ENCODE measurements at regions not wholly inside any gene's neighbourhood (a gene's known extent, or its start where the extent isn't known, plus 50 kb on each side); places are given as distances from the start of the nearest gene placed in this dataset.
A peak's percentile ranks its signal among the peaks of the same experiment; 100 is the strongest.

DNA sequence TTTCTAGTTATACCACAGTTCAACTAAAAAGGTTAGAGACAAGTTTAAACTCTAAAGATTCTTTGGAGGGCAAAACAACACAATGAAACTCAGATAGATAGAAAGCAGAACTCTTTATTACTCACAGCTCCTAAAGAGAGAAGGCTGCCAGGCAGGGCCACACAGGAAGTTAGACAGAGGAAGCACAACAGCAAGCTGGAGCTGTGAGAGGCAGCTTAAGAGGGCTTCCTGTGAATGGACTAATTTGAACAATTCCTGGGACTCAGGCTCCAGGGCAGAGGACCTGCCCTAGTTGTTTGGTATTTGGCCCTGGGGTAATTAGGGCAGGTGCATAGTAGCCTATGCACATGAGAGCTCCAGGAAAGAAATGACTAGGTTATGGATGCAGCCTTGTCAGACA is 803.6 kb downstream of the DIAPH3 start:
- Histone ChIP-seq H4K12ac (ENCODE audit: low read depth, low read length) (no peak overlapping the region), H3K27ac (ENCODE audit: low read depth, low read length) (no peak overlapping the region)
- peak; percentile 41 to 73 for DNase-seq

DNA sequence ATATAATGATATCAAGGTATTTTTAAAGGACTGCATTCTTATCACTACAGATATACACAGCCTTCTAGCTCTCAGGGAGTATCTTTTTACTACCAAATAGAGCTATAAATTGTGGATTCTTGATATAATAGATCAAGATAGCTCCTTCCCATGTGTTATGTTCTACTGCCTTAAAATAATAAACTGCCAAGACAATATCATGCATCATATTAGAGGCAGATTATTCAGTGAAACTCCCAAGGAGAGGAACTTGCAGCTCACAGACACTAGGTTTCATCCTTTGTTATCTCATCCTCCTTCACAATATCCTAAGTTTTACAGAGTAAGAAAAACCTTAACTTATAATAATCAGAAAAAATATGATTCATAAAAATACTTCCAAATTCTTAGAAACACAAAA is 802.8 kb downstream of the DIAPH3 start:
- Histone ChIP-seq H3K9ac (ENCODE audit: low read length) (no peak overlapping the region), H3K23ac (ENCODE audit: low read length) (no peak overlapping the region), H3K18ac (ENCODE audit: low read length) (no peak overlapping the region), H3K27me3 (ENCODE audit: insufficient read depth, low read length) (no peaks in the 10 kb centered on the region), H3K9me3 (ENCODE audit: insufficient read depth, low read depth, low read length) (no peaks in the 10 kb centered on the region), H2BK5ac (ENCODE audit: low read depth, low read length, poor library complexity) (no peak overlapping the region), H3K4ac (ENCODE audit: low read depth, low read length) (no peak overlapping the region), H4K8ac (ENCODE audit: low read depth, low read length) (no peak overlapping the region), H2BK12ac (ENCODE audit: low read length) (no peak overlapping the region), H2AFZ (ENCODE audit: insufficient read depth, low read length, poor library complexity) (no peak overlapping the region), H3K14ac (ENCODE audit: low read length) (no peak overlapping the region), H3K4me1 (ENCODE audit: control insufficient read depth in 1 of 2, insufficient read depth in 2 of 2, low read length in 2 of 2) (peaks cover 3 to 4% of the 10 kb centered on the region in 2 experiments), H4K12ac (ENCODE audit: low read depth, low read length) (no peak overlapping the region), H3K27ac (ENCODE audit: low read depth, low read length) (no peak overlapping the region), H3K36me3 (ENCODE audit: control insufficient read depth in 1 of 2, insufficient read depth in 2 of 2, low read length in 2 of 2) (no peaks in the 10 kb centered on the region), H3K4me2 (ENCODE audit: low read length) (no peak overlapping the region), H4K91ac (ENCODE audit: low read depth, low read length) (no peak overlapping the region), H2AK5ac (ENCODE audit: low read length) (no peak overlapping the region), H2BK120ac (ENCODE audit: insufficient read depth, low read length, poor library complexity) (no peak overlapping the region), H3K4me3 (ENCODE audit: low read depth, low read length) (no peak overlapping the region), H3K79me1 (ENCODE audit: low read length) (no peaks in the 10 kb centered on the region), H3K79me2 (ENCODE audit: control insufficient read depth, insufficient read depth, low read length, poor library complexity) (no peaks in the 10 kb centered on the region)
- DNase-seq: no peak

More for the DNA sequence above, 803.6 kb downstream of the DIAPH3 start:
- no peaks in the 10 kb centered on the region for H3K36me3 ChIP-seq (ENCODE audit: control insufficient read depth in 1 of 2, insufficient read depth in 2 of 2, low read length in 2 of 2)
- no peaks in the 10 kb centered on the region for H3K79me2 ChIP-seq (ENCODE audit: control insufficient read depth, insufficient read depth, low read length, poor library complexity)
- peaks cover 3 to 4% of the 10 kb centered on the region in 2 experiments for H3K4me1 ChIP-seq (ENCODE audit: control insufficient read depth in 1 of 2, insufficient read depth in 2 of 2, low read length in 2 of 2)
- H3K23ac ChIP-seq (ENCODE audit: low read length): no peak overlapping the region
- no peak overlapping the region for H3K4ac ChIP-seq (ENCODE audit: low read depth, low read length)
- H2BK5ac ChIP-seq (ENCODE audit: low read depth, low read length, poor library complexity): no peak overlapping the region
- H4K91ac ChIP-seq (ENCODE audit: low read depth, low read length): no peak overlapping the region
- no peaks in the 10 kb centered on the region for H3K9me3 ChIP-seq (ENCODE audit: insufficient read depth, low read depth, low read length)
- no peak overlapping the region for H2AK5ac ChIP-seq (ENCODE audit: low read length)
- H3K4me2 ChIP-seq (ENCODE audit: low read length): no peak overlapping the region
- H4K8ac ChIP-seq (ENCODE audit: low read depth, low read length): no peak overlapping the region
- H2BK12ac ChIP-seq (ENCODE audit: low read length): no peak overlapping the region
- H3K4me3 ChIP-seq (ENCODE audit: low read depth, low read length): no peak overlapping the region
- no peak overlapping the region for H3K9ac ChIP-seq (ENCODE audit: low read length)
- no peak overlapping the region for H3K18ac ChIP-seq (ENCODE audit: low read length)
- no peak overlapping the region for H3K14ac ChIP-seq (ENCODE audit: low read length)
- H3K79me1 ChIP-seq (ENCODE audit: low read length): no peaks in the 10 kb centered on the region
- H2AFZ ChIP-seq (ENCODE audit: insufficient read depth, low read length, poor library complexity): no peak overlapping the region
- no peak overlapping the region for H2BK120ac ChIP-seq (ENCODE audit: insufficient read depth, low read length, poor library complexity)
- H3K27me3 ChIP-seq (ENCODE audit: insufficient read depth, low read length): no peaks in the 10 kb centered on the region

DNA sequence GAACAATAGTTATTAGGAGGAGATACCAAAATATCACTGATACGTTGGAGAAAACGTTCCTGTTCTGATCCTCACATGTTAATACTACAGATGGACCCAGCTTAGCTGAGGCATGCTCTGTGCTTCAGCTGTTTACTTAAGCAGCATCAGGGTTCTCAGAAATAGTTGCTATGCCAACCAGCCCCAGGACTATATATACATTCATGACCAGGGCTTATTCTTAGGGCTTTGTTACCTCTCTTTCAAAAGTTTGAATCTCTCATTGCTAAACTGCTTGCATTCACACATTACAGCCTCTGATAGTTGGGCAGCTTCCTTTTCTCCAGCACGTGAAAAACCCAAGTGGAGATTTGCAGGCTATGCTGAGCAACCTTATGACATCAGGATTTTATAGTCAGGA is 800.4 kb downstream of the DIAPH3 start:
- Histone ChIP-seq H3K9ac (ENCODE audit: low read length) (no peak overlapping the region), H3K4ac (ENCODE audit: low read depth, low read length) (no peak overlapping the region), H4K91ac (ENCODE audit: low read depth, low read length) (no peak overlapping the region)

DNA sequence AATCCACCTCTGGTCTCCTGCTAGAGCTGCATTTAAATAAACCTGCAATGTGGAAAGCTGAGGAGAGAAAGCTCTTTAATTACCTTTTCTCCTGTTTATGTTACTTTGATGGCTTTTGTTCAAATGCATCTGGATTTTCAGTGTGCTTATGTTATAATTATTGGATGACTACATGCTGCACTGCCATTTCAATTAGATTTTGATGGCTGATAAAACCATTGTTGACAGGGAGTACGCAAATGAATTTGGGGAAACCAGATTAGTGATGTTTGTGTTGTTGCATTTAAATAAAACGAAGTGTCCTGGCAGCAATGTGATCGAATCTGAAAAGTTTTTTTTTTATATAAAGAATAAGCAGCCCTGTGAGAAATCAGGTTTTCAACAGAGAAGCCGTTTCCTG is 799.8 kb downstream of the DIAPH3 start:
- no peak overlapping the region for H4K12ac ChIP-seq (ENCODE audit: low read depth, low read length)
- no peak overlapping the region for H2AK5ac ChIP-seq (ENCODE audit: low read length)
- no peak for DNase-seq
- H3K4me3 ChIP-seq (ENCODE audit: low read depth, low read length): no peak overlapping the region
- H2AFZ ChIP-seq (ENCODE audit: insufficient read depth, low read length, poor library complexity): no peak overlapping the region
- H3K27ac ChIP-seq (ENCODE audit: low read depth, low read length): no peak overlapping the region
- no peak overlapping the region for H3K4me2 ChIP-seq (ENCODE audit: low read length)
- H3K23ac ChIP-seq (ENCODE audit: low read length): no peak overlapping the region
- H3K4ac ChIP-seq (ENCODE audit: low read depth, low read length): no peak overlapping the region
- no peaks in the 10 kb centered on the region for H3K79me2 ChIP-seq (ENCODE audit: control insufficient read depth, insufficient read depth, low read length, poor library complexity)
- no CpG with 5 or more reads among the region's 4 CpGs for whole genome bisulfite sequencing (ENCODE audit: extremely low coverage, insufficient coverage, insufficient read length)
- no peak overlapping the region for H2BK5ac ChIP-seq (ENCODE audit: low read depth, low read length, poor library complexity)
- no peak overlapping the region for H4K91ac ChIP-seq (ENCODE audit: low read depth, low read length)
- no peak overlapping the region for H3K14ac ChIP-seq (ENCODE audit: low read length)
- H3K27me3 ChIP-seq (ENCODE audit: insufficient read depth, low read length): no peaks in the 10 kb centered on the region
- H3K18ac ChIP-seq (ENCODE audit: low read length): no peak overlapping the region
- no peak overlapping the region for H2BK120ac ChIP-seq (ENCODE audit: insufficient read depth, low read length, poor library complexity)
- no peak overlapping the region for H3K9ac ChIP-seq (ENCODE audit: low read length)
- no peaks in the 10 kb centered on the region for H3K9me3 ChIP-seq (ENCODE audit: insufficient read depth, low read depth, low read length)
- no peaks in the 10 kb centered on the region for H3K36me3 ChIP-seq (ENCODE audit: control insufficient read depth in 1 of 2, insufficient read depth in 2 of 2, low read length in 2 of 2)
- no peak overlapping the region for H4K8ac ChIP-seq (ENCODE audit: low read depth, low read length)
- peaks cover 0 to 3% of the 10 kb centered on the region in 2 experiments for H3K4me1 ChIP-seq (ENCODE audit: control insufficient read depth in 1 of 2, insufficient read depth in 2 of 2, low read length in 2 of 2)
- no peak overlapping the region for H2BK12ac ChIP-seq (ENCODE audit: low read length)
- H3K79me1 ChIP-seq (ENCODE audit: low read length): no peaks in the 10 kb centered on the region

More for the DNA sequence above, 800.4 kb downstream of the DIAPH3 start:
- Histone ChIP-seq H3K9me3 (ENCODE audit: insufficient read depth, low read depth, low read length) (no peaks in the 10 kb centered on the region), H3K79me1 (ENCODE audit: low read length) (no peaks in the 10 kb centered on the region), H2AK5ac (ENCODE audit: low read length) (no peak overlapping the region), H3K4me2 (ENCODE audit: low read length) (no peak overlapping the region), H3K4me1 (ENCODE audit: control insufficient read depth in 1 of 2, insufficient read depth in 2 of 2, low read length in 2 of 2) (no peaks in the 10 kb centered on the region), H2AFZ (ENCODE audit: insufficient read depth, low read length, poor library complexity) (no peak overlapping the region), H3K4me3 (ENCODE audit: low read depth, low read length) (no peak overlapping the region), H2BK120ac (ENCODE audit: insufficient read depth, low read length, poor library complexity) (no peak overlapping the region), H3K79me2 (ENCODE audit: control insufficient read depth, insufficient read depth, low read length, poor library complexity) (no peaks in the 10 kb centered on the region), H3K36me3 (ENCODE audit: control insufficient read depth in 1 of 2, insufficient read depth in 2 of 2, low read length in 2 of 2) (no peaks in the 10 kb centered on the region), H4K12ac (ENCODE audit: low read depth, low read length) (no peak overlapping the region), H3K18ac (ENCODE audit: low read length) (no peak overlapping the region), H2BK5ac (ENCODE audit: low read depth, low read length, poor library complexity) (no peak overlapping the region), H3K14ac (ENCODE audit: low read length) (no peak overlapping the region), H3K27me3 (ENCODE audit: insufficient read depth, low read length) (no peaks in the 10 kb centered on the region), H3K27ac (ENCODE audit: low read depth, low read length) (no peak overlapping the region), H3K23ac (ENCODE audit: low read length) (no peak overlapping the region), H2BK12ac (ENCODE audit: low read length) (no peak overlapping the region), H4K8ac (ENCODE audit: low read depth, low read length) (no peak overlapping the region)
- no CpG with 5 or more reads among the region's 3 CpGs for WGBS (ENCODE audit: extremely low coverage, insufficient coverage, insufficient read length)
- no peak for DNase-seq

All from trophoblast cell (in vitro differentiated cells and primary cell).